IPS-20b (cell line): ENCODE measurements at regions not wholly inside any gene's neighbourhood (a gene's known extent, or its start where the extent isn't known, plus 50 kb on each side); places are given as distances from the start of the nearest gene placed in this dataset.

Experiments
- H3K27ac ChIP-seq: one replicate; pipeline ENCODE4 v1.5.1; 2013; ENCODE audit warnings: low read length
- H3K27me3 ChIP-seq: 2 replicates; pipeline ENCODE4 v1.6.1; 2013; ENCODE audit warnings: mild to moderate bottlenecking, low read length, inconsistent platforms; ENCODE audit not compliant: insufficient read depth
- H3K36me3 ChIP-seq: 2 replicates; pipeline ENCODE4 v1.6.1; 2013; ENCODE audit warnings: low read depth, mild to moderate bottlenecking, inconsistent platforms, low read length, moderate library complexity; ENCODE audit not compliant: insufficient read depth
- H3K4me1 ChIP-seq: 2 replicates; pipeline ENCODE4 v1.6.1; 2013; ENCODE audit warnings: mild to moderate bottlenecking, control low read depth, inconsistent platforms, low read length, moderate library complexity; ENCODE audit not compliant: insufficient read depth
- H3K4me3 ChIP-seq: 2 replicates; pipeline ENCODE4 v1.5.1; 2013; ENCODE audit warnings: mild to moderate bottlenecking, low read length, inconsistent platforms
- H3K9ac ChIP-seq: 2 replicates; pipeline ENCODE4 v1.6.1; 2013; ENCODE audit warnings: low read depth, mild to moderate bottlenecking, inconsistent platforms, low read length, moderate library complexity
- H3K9me3 ChIP-seq: 2 replicates; pipeline ENCODE4 v1.6.1; 2013; ENCODE audit warnings: mild to moderate bottlenecking, low read depth, low read length, inconsistent platforms; ENCODE audit not compliant: insufficient read depth

GRCh38 chr11:70606248-70606950 lies 208.1 kb downstream of the CTTN start:
- H3K36me3 ChIP-seq: no peaks in the 10 kb centered on the region
- no peaks in the 10 kb centered on the region for H3K9me3 ChIP-seq
- H3K4me1 ChIP-seq: peaks cover 26% of the 10 kb centered on the region; the same call in 1 of the 2 replicates
- H3K4me3 ChIP-seq: no peak overlapping the region
- no peak overlapping the region for H3K27ac ChIP-seq
- H3K9ac ChIP-seq: no peak overlapping the region
- peaks cover 1% of the 10 kb centered on the region; the same call in 1 of the 2 replicates for H3K27me3 ChIP-seq

- H3K4me3 ChIP-seq: no peak overlapping the region
- H3K27me3 ChIP-seq: peaks cover 4% of the 10 kb centered on the region; the same call in 1 of the 2 replicates
- no peak overlapping the region for H3K27ac ChIP-seq
- H3K9ac ChIP-seq: no peak overlapping the region
- H3K4me1 ChIP-seq: peaks cover 29% of the 10 kb centered on the region; the same call in 1 of the 2 replicates
- H3K9me3 ChIP-seq: no peaks in the 10 kb centered on the region
- H3K36me3 ChIP-seq: no peaks in the 10 kb centered on the region
Observed at GRCh38 chr11:70606951-70607330, 208.6 kb downstream of the CTTN start.

- Histone ChIP-seq H3K4me1 (peaks cover 33% of the 10 kb centered on the region; the same call in 1 of the 2 replicates), H3K9ac (no peak overlapping the region), H3K36me3 (no peaks in the 10 kb centered on the region), H3K27ac (no peak overlapping the region), H3K27me3 (peaks cover 4% of the 10 kb centered on the region; the same call in 1 of the 2 replicates), H3K4me3 (no peak overlapping the region), H3K9me3 (no peaks in the 10 kb centered on the region)
Observed at GRCh38 chr11:70607561-70607960, 209.2 kb downstream of the CTTN start.

- no peak overlapping the region for H3K27ac ChIP-seq
- H3K9me3 ChIP-seq: no peaks in the 10 kb centered on the region
- H3K4me3 ChIP-seq: no peak overlapping the region
- H3K36me3 ChIP-seq: no peaks in the 10 kb centered on the region
- peaks cover 4% of the 10 kb centered on the region; the same call in 1 of the 2 replicates for H3K27me3 ChIP-seq
- H3K4me1 ChIP-seq: peaks cover 33% of the 10 kb centered on the region; the same call in 1 of the 2 replicates
- H3K9ac ChIP-seq: no peak overlapping the region
Observed at GRCh38 chr11:70608568-70609470, 210.5 kb downstream of the CTTN start.

GRCh38 chr11:70610566-70611565 lies 212.5 kb downstream of the CTTN start:
- Histone ChIP-seq H3K4me3 (no peak overlapping the region), H3K27ac (no peak overlapping the region), H3K9ac (no peak overlapping the region), H3K4me1 (peaks cover 29% of the 10 kb centered on the region; the same call in 1 of the 2 replicates), H3K36me3 (no peaks in the 10 kb centered on the region), H3K9me3 (no peaks in the 10 kb centered on the region), H3K27me3 (peaks cover 4% of the 10 kb centered on the region; the same call in 1 of the 2 replicates)

- Histone ChIP-seq H3K9me3 (no peaks in the 10 kb centered on the region), H3K27me3 (peaks cover 4% of the 10 kb centered on the region; the same call in 1 of the 2 replicates), H3K4me1 (peaks cover 29% of the 10 kb centered on the region; the same call in 1 of the 2 replicates), H3K9ac (no peak overlapping the region), H3K27ac (no peak overlapping the region), H3K4me3 (no peak overlapping the region), H3K36me3 (no peaks in the 10 kb centered on the region)
Observed at GRCh38 chr11:70611821-70612220, 213.5 kb downstream of the CTTN start.

- Histone ChIP-seq H3K27me3 (peaks cover 4% of the 10 kb centered on the region; the same call in 1 of the 2 replicates), H3K27ac (no peak overlapping the region), H3K9me3 (no peaks in the 10 kb centered on the region)
Observed at GRCh38 chr11:70612459-70613141, 214.3 kb downstream of the CTTN start.

GRCh38 chr11:70614034-70614681 lies 215.8 kb downstream of the CTTN start:
- Histone ChIP-seq H3K27me3 (peaks cover 4% of the 10 kb centered on the region; the same call in 1 of the 2 replicates), H3K36me3 (no peaks in the 10 kb centered on the region), H3K4me1 (peaks cover 23% of the 10 kb centered on the region; the same call in 1 of the 2 replicates), H3K4me3 (no peak overlapping the region), H3K27ac (no peak overlapping the region), H3K9me3 (no peaks in the 10 kb centered on the region), H3K9ac (no peak overlapping the region)

More at GRCh38 chr11:70612459-70613141, 214.3 kb downstream of the CTTN start:
- H3K36me3 ChIP-seq: no peaks in the 10 kb centered on the region
- H3K4me1 ChIP-seq: peaks cover 29% of the 10 kb centered on the region; the same call in 1 of the 2 replicates
- no peak overlapping the region for H3K4me3 ChIP-seq
- no peak overlapping the region for H3K9ac ChIP-seq

GRCh38 chr11:70615036-70615875 lies 216.9 kb downstream of the CTTN start:
- Histone ChIP-seq H3K9ac (no peak overlapping the region), H3K4me1 (peaks cover 19% of the 10 kb centered on the region; the same call in 1 of the 2 replicates), H3K36me3 (no peaks in the 10 kb centered on the region), H3K27me3 (peaks cover 4% of the 10 kb centered on the region; the same call in 1 of the 2 replicates), H3K4me3 (no peak overlapping the region), H3K9me3 (no peaks in the 10 kb centered on the region), H3K27ac (no peak overlapping the region)
